Prostate gland (tissue), 2 donors: ENCODE measurements at regions not wholly inside any gene's neighbourhood (a gene's known extent, or its start where the extent isn't known, plus 50 kb on each side); places are given as distances from the start of the nearest gene placed in this dataset.

Experiments
- DNase-seq: peaks from one replicate; pipeline ENCODE4 v3.0.0-alpha.2; 2019; ENCODE audit warnings: low spot score
- H3K27ac ChIP-seq, 2 donors: fragments of 200-600 bp; sonication (generic); 2 replicates each; pipeline ENCODE4 v1.5.1; 2017 to 2019
- H3K27me3 ChIP-seq: fragments of 200-600 bp; sonication (generic); replicated peaks from 2 replicates; pipeline ENCODE4 v1.5.1; 2019; ENCODE audit not compliant: insufficient read depth
- H3K36me3 ChIP-seq, 2 donors: fragments of 200-600 bp; sonication (generic); 1 replicate in 1 of 2; 2 replicates in 1 of 2; pipeline versions ENCODE4 v1.5.1 to v1.8.1; 2017 to 2019
- H3K4me1 ChIP-seq: fragments of 200-600 bp; sonication (generic); replicated peaks from 2 replicates; pipeline ENCODE4 v1.5.1; 2019
- H3K4me3 ChIP-seq, 2 donors: fragments of 200-600 bp; sonication (generic); 2 replicates each; pipeline ENCODE4 v1.5.1; 2017 to 2019
- H3K9me3 ChIP-seq: fragments of 200-600 bp; sonication (generic); 2 replicates; pipeline ENCODE4 v1.5.1; 2017
- CTCF ChIP-seq, 4 experiments: fragments of 200-600 bp in 2 of 4; fragments of 450-650 bp in 2 of 4; sonication (generic) in 2 of 4; IDR thresholded peaks; 1 replicate in 3 of 4; 2 replicates in 1 of 4; pipeline ENCODE4 v1.5.1; 2016 to 2019; ENCODE audit warnings: antibody characterized with exemption in 4 of 4, mild to moderate bottlenecking in 2 of 4, moderate library complexity in 2 of 4
- POLR2A ChIP-seq: fragments of 450-650 bp; IDR thresholded peaks from one replicate; pipeline ENCODE4 v1.6.1; 2016; ENCODE audit warnings: antibody characterized with exemption, mild to moderate bottlenecking
- POLR2AphosphoS5 ChIP-seq: sonication (generic); formaldehyde crosslinking; IDR thresholded peaks from one replicate; pipeline ENCODE4 v1.6.1; 2017; ENCODE audit warnings: antibody characterized with exemption
- WGBS: methylation state at CpG from one replicate; pipeline ENCODE4 v1.1.5; 2018; 5-methylcytosine and 5-hydroxymethylcytosine counted together
- intact Hi-C: fragments of 100-400 bp; cut with DNase I; formaldehyde crosslinking; loops from one replicate; pipeline ENCODE4 v1.14.2; 2022

- Histone ChIP-seq H3K27me3 (no peaks in the 10 kb centered on the region), H3K9me3 (no peaks in the 10 kb centered on the region), H3K4me1 (no peaks in the 10 kb centered on the region), H3K27ac (no peak overlapping the region), H3K4me3 (no peak overlapping the region), H3K36me3 (no peaks in the 10 kb centered on the region)
- DNase-seq: no peak
- intact Hi-C loops: no loop called here
- TF ChIP-seq POLR2AphosphoS5: no peak
- no peak for TF ChIP-seq POLR2A
- no peak for TF ChIP-seq CTCF (IDR thresholded peaks at IDR 0.05)
- 19% methylated on average over 3 of the region's 3 CpGs for WGBS
Measured at GRCh38 chr4:57550198-57550597, 440.0 kb upstream of the IGFBP7 start.

GRCh38 chr4:57548856-57549255 lies 438.7 kb upstream of the IGFBP7 start:
- Histone ChIP-seq H3K27me3 (no peaks in the 10 kb centered on the region), H3K9me3 (no peaks in the 10 kb centered on the region), H3K27ac (no peak overlapping the region), H3K36me3 (no peaks in the 10 kb centered on the region), H3K4me1 (no peaks in the 10 kb centered on the region), H3K4me3 (no peak overlapping the region)
- no peak for DNase-seq
- WGBS: 92% methylated on average over 2 of the region's 2 CpGs
- TF ChIP-seq CTCF (IDR thresholded peaks at IDR 0.05): no peak
- no peak for TF ChIP-seq POLR2A
- TF ChIP-seq POLR2AphosphoS5: no peak
- intact Hi-C loops: no loop called here

GRCh38 chr4:57544811-57545654 lies 434.8 kb upstream of the IGFBP7 start:
- no peaks in the 10 kb centered on the region for H3K36me3 ChIP-seq
- no peaks in the 10 kb centered on the region for H3K27me3 ChIP-seq
- H3K4me1 ChIP-seq: no peaks in the 10 kb centered on the region
- H3K27ac ChIP-seq: no peak overlapping the region
- 63% methylated on average over 4 of the region's 4 CpGs for WGBS
- intact Hi-C loops: no loop called here
- no peaks in the 10 kb centered on the region for H3K9me3 ChIP-seq
- no peak for TF ChIP-seq CTCF (IDR thresholded peaks at IDR 0.05)
- TF ChIP-seq POLR2A: no peak
- no peak for TF ChIP-seq POLR2AphosphoS5
- no peak for DNase-seq
- no peak overlapping the region for H3K4me3 ChIP-seq

- Histone ChIP-seq H3K4me3 (no peak overlapping the region), H3K4me1 (no peaks in the 10 kb centered on the region), H3K27me3 (no peaks in the 10 kb centered on the region), H3K27ac (no peak overlapping the region), H3K36me3 (no peaks in the 10 kb centered on the region), H3K9me3 (no peaks in the 10 kb centered on the region)
- WGBS: 21% methylated on average over 5 of the region's 5 CpGs
- TF ChIP-seq CTCF (IDR thresholded peaks at IDR 0.05) (no peak), POLR2A (no peak), POLR2AphosphoS5 (no peak)
- intact Hi-C loops: no loop called here
- no peak for DNase-seq
Measured at GRCh38 chr4:57504797-57505530, 394.8 kb upstream of the IGFBP7 start.
